Liver (tissue), 8 donors: ENCODE measurements at regions not wholly inside any gene's neighbourhood (a gene's known extent, or its start where the extent isn't known, plus 50 kb on each side); places are given as distances from the start of the nearest gene placed in this dataset.

Source experiments
- DNase-seq: peaks from one replicate; pipeline ENCODE4 v3.0.0-alpha.2; 2017; ENCODE audit warnings: low spot score
- H3K27ac ChIP-seq, 2 donors: one replicate each; pipeline ENCODE4 v1.7.0; 2013; ENCODE audit warnings: inconsistent platforms in 2 of 2, low read length in 2 of 2, control low read depth in 1 of 2, low read depth in 1 of 2, mild to moderate bottlenecking in 1 of 2
- H3K27me3 ChIP-seq, 4 donors: one replicate each; pipeline versions ENCODE4 v1.6.1 to v1.7.0; 2013; ENCODE audit warnings: low read length in 3 of 4, inconsistent platforms in 1 of 4, mild to moderate bottlenecking in 1 of 4, moderate library complexity in 1 of 4; ENCODE audit not compliant: control insufficient read depth in 4 of 4, insufficient read depth in 4 of 4
- H3K36me3 ChIP-seq, 4 donors: one replicate each; pipeline versions ENCODE4 v1.6.1 to v1.7.0; 2013; ENCODE audit warnings: low read length in 3 of 4, mild to moderate bottlenecking in 3 of 4, low read depth in 1 of 4, moderate library complexity in 1 of 4; ENCODE audit not compliant: control insufficient read depth in 4 of 4, insufficient read depth in 3 of 4
- H3K4me1 ChIP-seq, 4 donors: one replicate each; pipeline versions ENCODE4 v1.6.1 to v1.7.0; 2013; ENCODE audit warnings: low read length in 3 of 4, mild to moderate bottlenecking in 3 of 4, moderate library complexity in 1 of 4; ENCODE audit not compliant: control insufficient read depth in 4 of 4, insufficient read depth in 4 of 4
- H3K4me3 ChIP-seq, 3 donors: one replicate each; pipeline versions ENCODE4 v1.6.1 to v1.7.0; 2013; ENCODE audit warnings: low read length in 3 of 3, control low read depth in 1 of 3, low read depth in 1 of 3, mild to moderate bottlenecking in 1 of 3
- H3K9ac ChIP-seq, 2 donors: one replicate each; pipeline ENCODE4 v1.7.0; 2013; ENCODE audit warnings: low read length in 2 of 2, mild to moderate bottlenecking in 2 of 2, moderate library complexity in 2 of 2, control low read depth in 1 of 2, low read depth in 1 of 2
- H3K9me3 ChIP-seq, 4 donors: one replicate each; pipeline versions ENCODE4 v1.6.1 to v1.7.0; 2013; ENCODE audit warnings: low read length in 3 of 4; ENCODE audit not compliant: control insufficient read depth in 4 of 4
- ATF3 ChIP-seq: IDR thresholded peaks from 2 replicates; pipeline ENCODE4 v1.6.1; 2016; ENCODE audit warnings: antibody characterized with exemption
- EGR1 ChIP-seq, 2 donors: IDR thresholded peaks; 2 replicates each; pipeline ENCODE4 v1.6.1; 2016 to 2018; ENCODE audit warnings: antibody characterized with exemption in 2 of 2, low read depth in 2 of 2
- FOXA1 ChIP-seq: IDR thresholded peaks from 2 replicates; pipeline ENCODE4 v1.6.1; 2016; ENCODE audit warnings: antibody characterized with exemption
- FOXA2 ChIP-seq: IDR thresholded peaks from 2 replicates; pipeline ENCODE4 v1.6.1; 2016; ENCODE audit warnings: antibody characterized with exemption
- GABPA ChIP-seq, 2 donors: IDR thresholded peaks in 1 of 2; conservative IDR thresholded peaks in 1 of 2; 2 replicates each; pipeline ENCODE4 v1.6.1; 2016; ENCODE audit warnings: antibody characterized with exemption in 2 of 2, mild to moderate bottlenecking in 1 of 2, moderate library complexity in 1 of 2
- HNF4G ChIP-seq: IDR thresholded peaks from 2 replicates; pipeline ENCODE4 v1.6.1; 2016; ENCODE audit warnings: antibody characterized with exemption
- MAX ChIP-seq: IDR thresholded peaks from 2 replicates; pipeline ENCODE4 v1.6.1; 2016; ENCODE audit warnings: antibody characterized with exemption
- NR2F2 ChIP-seq: IDR thresholded peaks from 2 replicates; pipeline ENCODE4 v1.6.1; 2016; ENCODE audit warnings: antibody characterized with exemption
- RAD21 ChIP-seq, 2 donors: IDR thresholded peaks; 2 replicates each; pipeline ENCODE4 v1.6.1; 2016; ENCODE audit warnings: antibody characterized with exemption in 2 of 2, mild to moderate bottlenecking in 2 of 2
- REST ChIP-seq: IDR thresholded peaks from 2 replicates; pipeline ENCODE4 v1.6.1; 2016; ENCODE audit warnings: antibody characterized with exemption, mild to moderate bottlenecking
- SP1 ChIP-seq: IDR thresholded peaks from 2 replicates; pipeline ENCODE4 v1.6.1; 2018; ENCODE audit warnings: antibody characterized with exemption, mild to moderate bottlenecking
- YY1 ChIP-seq: IDR thresholded peaks from 2 replicates; pipeline ENCODE4 v1.6.1; 2016; ENCODE audit warnings: antibody characterized with exemption, mild to moderate bottlenecking
- ZBTB33 ChIP-seq: IDR thresholded peaks from 2 replicates; pipeline ENCODE4 v1.6.1; 2016; ENCODE audit warnings: antibody characterized with exemption
- WGBS: extraction: QIAGEN DNeasy Blood & Tissue Kit; methylation state at CpG from one replicate; pipeline ENCODE4 v1.1.7; 2013; 5-methylcytosine and 5-hydroxymethylcytosine counted together
- TF ChIP-seq, protein P1 (sequence below): fragments of 150-350 bp; IDR thresholded peaks from 2 replicates; pipeline ENCODE4 v1.5.1; 2017; ENCODE audit warnings: improper control_type of control experiment, low read depth, low read length; ENCODE audit not compliant: missing input control
- donor health status: healthy.
- donor health status: healthy.
- donor health status: healthy.
- donor health status: healthy.
- donor health status: healthy.

- Histone ChIP-seq H3K9ac (no peak overlapping the region), H3K27ac (no peak overlapping the region), H3K27me3 (peaks cover 0 to 4% (median 0%) of the 10 kb centered on the region in 4 donors), H3K4me1 (no peaks in the 10 kb centered on the region), H3K9me3 (no peaks in the 10 kb centered on the region), H3K36me3 (no peaks in the 10 kb centered on the region), H3K4me3 (no peak overlapping the region)
- no peak for DNase-seq
- 65% methylated on average over 12 of the region's 12 CpGs for WGBS
- TF ChIP-seq ATF3 (no peak), EGR1 (IDR thresholded peaks at IDR 0.05; ENCODE audit: low read depth in 2 of 2) (no peak), FOXA1 (no peak), GABPA (IDR thresholded peaks at IDR 0.05 in 1 of 2, conservative IDR thresholded peaks at IDR 0.05 in 1 of 2) (no peak), SP1 (no peak), FOXA2 (no peak), HNF4G (no peak), NR2F2 (no peak), RAD21 (IDR thresholded peaks at IDR 0.05) (no peak), REST (no peak), MAX (no peak), YY1 (no peak), ZBTB33 (no peak)
- TF ChIP-seq, protein P1, sequence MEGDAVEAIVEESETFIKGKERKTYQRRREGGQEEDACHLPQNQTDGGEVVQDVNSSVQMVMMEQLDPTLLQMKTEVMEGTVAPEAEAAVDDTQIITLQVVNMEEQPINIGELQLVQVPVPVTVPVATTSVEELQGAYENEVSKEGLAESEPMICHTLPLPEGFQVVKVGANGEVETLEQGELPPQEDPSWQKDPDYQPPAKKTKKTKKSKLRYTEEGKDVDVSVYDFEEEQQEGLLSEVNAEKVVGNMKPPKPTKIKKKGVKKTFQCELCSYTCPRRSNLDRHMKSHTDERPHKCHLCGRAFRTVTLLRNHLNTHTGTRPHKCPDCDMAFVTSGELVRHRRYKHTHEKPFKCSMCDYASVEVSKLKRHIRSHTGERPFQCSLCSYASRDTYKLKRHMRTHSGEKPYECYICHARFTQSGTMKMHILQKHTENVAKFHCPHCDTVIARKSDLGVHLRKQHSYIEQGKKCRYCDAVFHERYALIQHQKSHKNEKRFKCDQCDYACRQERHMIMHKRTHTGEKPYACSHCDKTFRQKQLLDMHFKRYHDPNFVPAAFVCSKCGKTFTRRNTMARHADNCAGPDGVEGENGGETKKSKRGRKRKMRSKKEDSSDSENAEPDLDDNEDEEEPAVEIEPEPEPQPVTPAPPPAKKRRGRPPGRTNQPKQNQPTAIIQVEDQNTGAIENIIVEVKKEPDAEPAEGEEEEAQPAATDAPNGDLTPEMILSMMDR: no peak
These were observed 849.1 kb upstream of the SALL3 start for GRCh38 chr18:78130232-78131195.

GRCh38 chr18:78133729-78134128 is 845.9 kb upstream of the SALL3 start:
- H3K36me3 ChIP-seq: no peaks in the 10 kb centered on the region
- 87% methylated on average over 7 of the region's 7 CpGs for WGBS
- H3K4me3 ChIP-seq: no peak overlapping the region
- H3K9ac ChIP-seq: no peak overlapping the region
- no peaks in the 10 kb centered on the region for H3K4me1 ChIP-seq
- H3K27ac ChIP-seq: no peak overlapping the region
- no peak for TF ChIP-seq FOXA1
- TF ChIP-seq, protein P1: no peak
- DNase-seq: no peak
- peaks cover 0 to 4% (median 0%) of the 10 kb centered on the region in 4 donors for H3K27me3 ChIP-seq
- H3K9me3 ChIP-seq: no peaks in the 10 kb centered on the region
